ENCODE measurements at regions not wholly inside any gene's neighbourhood (a gene's known extent, or its start where the extent isn't known, plus 50 kb on each side); places are given as distances from the start of the nearest gene placed in this dataset.

GRCh38 chr2:74743778-74744177 is 89.7 kb downstream of the SEMA4F start:
- in situ Hi-C loops (cut with HindIII; ENCODE audit: low pct_unique_long_range_greater_than_20kb, low sequenced_read_pairs): no loop called here
- DNase-seq (ENCODE audit: low read depth, low spot score): no peak

GRCh38 chr2:74744731-74745515 is 89.0 kb upstream of the HK2 start:
- 0 out of 2 replicates have a peak, but pooled peaks cover 3% of the 10 kb centered on the region for H3K4me1 ChIP-seq (ENCODE audit: control insufficient read depth, insufficient read depth, low read length)
- ChIA-PET POLR2A (no interaction called here), CTCF (no interaction called here)
- ATAC-seq: no peak
- H3K4me3 ChIP-seq (ENCODE audit: low read depth in 2 of 2, low read length in 2 of 2): no peak overlapping the region
- DNase-seq (ENCODE audit: low read depth, low spot score): no peak
- H3K9me3 ChIP-seq (ENCODE audit: control insufficient read depth, insufficient read depth, low read depth, low read length): no peaks in the 10 kb centered on the region
- in situ Hi-C loops (cut with HindIII; ENCODE audit: low pct_unique_long_range_greater_than_20kb, low sequenced_read_pairs) (no loop called here), intact Hi-C loops (cut with micrococcal nuclease; ENCODE audit: unreplicated experiment) (no loop called here)
- no peak overlapping the region for H3K27ac ChIP-seq (ENCODE audit: low read length)
- BruUV-seq (replicated peaks): no TSS peak
- H3K27me3 ChIP-seq (ENCODE audit: control insufficient read depth, insufficient read depth, low read length): no peaks in the 10 kb centered on the region
- no peaks in the 10 kb centered on the region for H3K36me3 ChIP-seq (ENCODE audit: control insufficient read depth, insufficient read depth, low read length)
- TF ChIP-seq TCF7L2 (IDR thresholded peaks at IDR 0.05; ENCODE audit: low read depth, low read length) (no peak), POLR2AphosphoS5 (IDR thresholded peaks at IDR 0.05; ENCODE audit: low read depth, low read length) (no peak), CTCF (IDR thresholded peaks at IDR 0.05) (no peak), SIN3A (IDR thresholded peaks at IDR 0.05; ENCODE audit: borderline replicate concordance, insufficient read depth, low read depth, low read length) (no peak)
- TF ChIP-seq, protein P1, sequence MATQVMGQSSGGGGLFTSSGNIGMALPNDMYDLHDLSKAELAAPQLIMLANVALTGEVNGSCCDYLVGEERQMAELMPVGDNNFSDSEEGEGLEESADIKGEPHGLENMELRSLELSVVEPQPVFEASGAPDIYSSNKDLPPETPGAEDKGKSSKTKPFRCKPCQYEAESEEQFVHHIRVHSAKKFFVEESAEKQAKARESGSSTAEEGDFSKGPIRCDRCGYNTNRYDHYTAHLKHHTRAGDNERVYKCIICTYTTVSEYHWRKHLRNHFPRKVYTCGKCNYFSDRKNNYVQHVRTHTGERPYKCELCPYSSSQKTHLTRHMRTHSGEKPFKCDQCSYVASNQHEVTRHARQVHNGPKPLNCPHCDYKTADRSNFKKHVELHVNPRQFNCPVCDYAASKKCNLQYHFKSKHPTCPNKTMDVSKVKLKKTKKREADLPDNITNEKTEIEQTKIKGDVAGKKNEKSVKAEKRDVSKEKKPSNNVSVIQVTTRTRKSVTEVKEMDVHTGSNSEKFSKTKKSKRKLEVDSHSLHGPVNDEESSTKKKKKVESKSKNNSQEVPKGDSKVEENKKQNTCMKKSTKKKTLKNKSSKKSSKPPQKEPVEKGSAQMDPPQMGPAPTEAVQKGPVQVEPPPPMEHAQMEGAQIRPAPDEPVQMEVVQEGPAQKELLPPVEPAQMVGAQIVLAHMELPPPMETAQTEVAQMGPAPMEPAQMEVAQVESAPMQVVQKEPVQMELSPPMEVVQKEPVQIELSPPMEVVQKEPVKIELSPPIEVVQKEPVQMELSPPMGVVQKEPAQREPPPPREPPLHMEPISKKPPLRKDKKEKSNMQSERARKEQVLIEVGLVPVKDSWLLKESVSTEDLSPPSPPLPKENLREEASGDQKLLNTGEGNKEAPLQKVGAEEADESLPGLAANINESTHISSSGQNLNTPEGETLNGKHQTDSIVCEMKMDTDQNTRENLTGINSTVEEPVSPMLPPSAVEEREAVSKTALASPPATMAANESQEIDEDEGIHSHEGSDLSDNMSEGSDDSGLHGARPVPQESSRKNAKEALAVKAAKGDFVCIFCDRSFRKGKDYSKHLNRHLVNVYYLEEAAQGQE (IDR thresholded peaks at IDR 0.05; ENCODE audit: insufficient read depth in 1 of 2, low read depth in 2 of 2, low read length in 1 of 2): no peak

More at GRCh38 chr2:74743778-74744177, 89.7 kb downstream of the SEMA4F start:
- no peaks in the 10 kb centered on the region for H3K9me3 ChIP-seq (ENCODE audit: control insufficient read depth, insufficient read depth, low read depth, low read length)
- no peak overlapping the region for H3K4me3 ChIP-seq (ENCODE audit: low read depth in 2 of 2, low read length in 2 of 2)
- no peak overlapping the region for H3K27ac ChIP-seq (ENCODE audit: low read length)
- TF ChIP-seq, protein P1 (IDR thresholded peaks at IDR 0.05; ENCODE audit: insufficient read depth in 1 of 2, low read depth in 2 of 2, low read length in 1 of 2): no peak
- TF ChIP-seq SIN3A (IDR thresholded peaks at IDR 0.05; ENCODE audit: borderline replicate concordance, insufficient read depth, low read depth, low read length): no peak
- no peak for TF ChIP-seq TCF7L2 (IDR thresholded peaks at IDR 0.05; ENCODE audit: low read depth, low read length)
- TF ChIP-seq POLR2AphosphoS5 (IDR thresholded peaks at IDR 0.05; ENCODE audit: low read depth, low read length): no peak
- TF ChIP-seq CTCF (IDR thresholded peaks at IDR 0.05): no peak
- no peaks in the 10 kb centered on the region for H3K36me3 ChIP-seq (ENCODE audit: control insufficient read depth, insufficient read depth, low read length)
- H3K27me3 ChIP-seq (ENCODE audit: control insufficient read depth, insufficient read depth, low read length): no peaks in the 10 kb centered on the region
- 0 out of 2 replicates have a peak, but pooled peaks cover 3% of the 10 kb centered on the region for H3K4me1 ChIP-seq (ENCODE audit: control insufficient read depth, insufficient read depth, low read length)
- no TSS peak for BruUV-seq (replicated peaks)
- CTCF ChIA-PET: no interaction called here
- intact Hi-C loops (cut with micrococcal nuclease; ENCODE audit: unreplicated experiment): no loop called here
- no peak for ATAC-seq
- POLR2A ChIA-PET: no interaction called here
